NCI-H748 treated with DMSO at 0.1 percent for 48 hours (cell line): ENCODE measurements at regions not wholly inside any gene's neighbourhood (a gene's known extent, or its start where the extent isn't known, plus 50 kb on each side); places are given as distances from the start of the nearest gene placed in this dataset.
"Not testable (repeated sequence)": the region's sequence is repeated elsewhere in the genome, so short reads cannot be mapped to it uniquely, and the experiment has no call there.

Experiments
- DNase-seq: peaks from one replicate; lab custom pipeline; 2025; lab: John Stamatoyannopoulos, UW

DNA sequence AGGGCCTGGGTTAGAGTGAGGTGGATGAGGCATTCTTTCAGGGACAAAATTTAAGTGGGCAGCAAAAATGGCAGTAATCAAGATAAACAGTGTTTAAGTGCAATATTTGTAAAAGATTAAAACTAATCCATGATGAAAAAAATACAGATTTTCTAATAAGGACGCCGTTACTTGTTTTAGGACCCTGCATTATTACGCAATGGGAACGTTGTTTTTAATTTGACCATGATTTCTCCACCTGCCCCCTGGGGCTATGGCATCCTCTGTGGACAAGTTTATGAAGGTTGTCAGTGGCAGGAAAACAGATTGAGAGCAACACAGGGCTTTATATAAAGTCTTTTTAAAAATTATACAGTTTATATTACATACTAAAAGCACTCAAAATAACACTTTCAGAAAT, 380.6 kb upstream of the PHF14 start:
- no peak for DNase-seq

DNA sequence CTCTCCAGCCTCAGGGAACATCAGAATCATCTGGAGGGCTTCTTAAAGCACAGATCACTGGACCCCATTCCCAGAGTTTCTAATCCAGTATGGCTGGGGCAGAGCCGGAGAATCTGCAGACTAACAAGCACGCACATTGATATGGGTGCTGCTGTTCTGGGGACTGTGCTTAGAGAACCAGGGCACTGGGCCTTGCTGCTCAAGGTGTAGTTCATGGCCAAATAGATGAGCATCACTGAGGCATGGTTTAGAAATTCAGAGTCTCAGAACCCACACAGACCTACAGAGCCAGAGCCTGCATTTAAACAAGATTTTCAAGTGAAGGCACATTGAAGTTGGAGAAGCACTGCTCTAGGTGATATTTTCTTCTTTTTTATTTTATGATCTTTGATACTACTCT, 376.8 kb upstream of the PHF14 start:
- no peak for DNase-seq

DNA sequence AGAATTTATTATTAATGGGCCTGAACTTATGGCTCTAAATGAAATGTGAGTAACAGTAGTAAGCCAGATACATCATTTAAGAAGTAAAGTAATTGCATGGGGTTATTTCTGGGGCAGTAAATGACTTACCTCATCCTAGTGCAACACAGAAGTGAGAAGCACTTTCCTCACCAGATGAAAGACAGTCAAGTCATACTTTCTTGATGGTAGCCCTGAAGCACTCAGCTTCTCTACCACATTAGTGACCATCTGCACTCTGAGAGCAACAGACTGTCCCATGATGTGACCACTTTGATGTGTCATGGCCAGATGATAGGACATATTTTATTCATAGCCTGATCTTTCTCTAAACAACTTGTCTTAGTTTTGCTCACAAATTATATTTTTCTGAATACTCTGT, 369.5 kb upstream of the PHF14 start:
- no peak for DNase-seq

DNA sequence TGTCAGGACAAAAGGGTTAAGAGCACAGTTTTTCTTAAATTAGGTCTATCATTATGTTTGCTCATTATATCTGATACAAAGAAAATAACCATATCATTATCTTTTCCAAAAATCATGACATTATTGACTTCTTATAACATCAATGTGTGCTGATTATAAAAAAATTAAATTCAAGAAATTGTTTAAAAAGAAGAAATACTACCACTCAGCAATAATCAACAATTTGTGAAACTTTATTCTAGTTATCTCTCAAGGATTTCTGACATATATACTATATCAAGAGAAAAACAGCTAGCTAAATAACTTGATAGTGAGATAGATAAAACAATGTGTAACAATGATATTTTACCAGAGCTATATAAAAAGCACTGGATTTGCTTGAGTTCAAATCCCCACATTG, 360.7 kb upstream of the PHF14 start:
- no peak for DNase-seq

DNA sequence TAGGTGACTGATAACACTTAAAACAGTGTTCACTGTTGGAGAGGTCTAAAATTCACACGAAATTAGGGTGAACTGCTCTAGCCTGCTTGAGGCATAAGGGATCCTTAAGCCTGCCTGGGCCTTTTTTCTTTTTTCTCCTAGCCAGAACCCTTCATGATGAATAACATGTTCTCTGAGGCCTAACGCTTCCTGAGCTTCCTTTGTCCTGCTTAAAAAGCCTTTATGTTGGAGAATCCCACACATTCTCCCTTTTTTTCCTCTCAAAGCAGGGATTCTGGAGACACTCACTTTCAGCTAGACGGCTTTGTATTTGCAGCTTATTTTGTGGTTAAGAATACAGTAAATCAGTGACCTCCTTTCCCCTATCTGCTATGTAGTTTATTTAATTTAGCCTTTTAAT, 354.7 kb upstream of the PHF14 start:
- no peak for DNase-seq

DNA sequence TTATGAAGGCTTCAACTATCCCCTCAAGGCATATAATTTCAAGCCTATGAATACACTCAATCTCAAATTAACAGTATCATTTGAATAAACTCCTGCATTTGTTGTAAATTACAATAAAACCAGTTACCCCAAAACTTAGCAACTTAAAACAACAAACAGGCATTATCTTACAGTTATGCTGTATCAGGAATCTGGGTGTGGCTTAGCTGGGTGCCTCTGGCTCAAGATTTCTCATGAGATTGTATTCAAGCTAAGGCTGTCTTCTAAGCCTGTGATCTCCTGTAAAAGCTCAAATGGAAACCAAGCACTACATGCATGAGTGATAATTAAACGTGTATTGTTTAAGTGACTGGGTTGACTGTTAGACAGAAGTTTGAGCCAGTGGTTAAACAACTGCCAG, 341.0 kb upstream of the PHF14 start:
- no peak for DNase-seq

DNA sequence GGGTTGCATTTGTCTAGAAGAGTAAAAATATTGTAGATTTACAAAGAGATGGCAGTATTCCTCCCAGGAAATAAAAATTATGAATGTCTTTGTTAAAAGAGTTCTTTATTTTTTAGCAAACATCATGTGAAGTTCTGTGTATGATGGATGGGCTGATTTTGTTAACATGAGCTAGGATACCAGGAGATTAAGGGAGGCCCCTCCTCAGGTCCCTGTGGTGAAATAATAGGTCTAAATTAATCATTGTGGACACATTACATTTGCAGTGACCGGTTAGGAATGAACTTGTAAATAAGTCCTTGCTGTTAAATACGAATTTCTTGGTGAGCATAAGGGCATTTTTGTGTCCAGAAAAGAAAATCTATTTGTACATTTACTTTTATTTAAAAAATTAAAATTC, 339.4 kb upstream of the PHF14 start:
- DNase-seq = no peak

DNA sequence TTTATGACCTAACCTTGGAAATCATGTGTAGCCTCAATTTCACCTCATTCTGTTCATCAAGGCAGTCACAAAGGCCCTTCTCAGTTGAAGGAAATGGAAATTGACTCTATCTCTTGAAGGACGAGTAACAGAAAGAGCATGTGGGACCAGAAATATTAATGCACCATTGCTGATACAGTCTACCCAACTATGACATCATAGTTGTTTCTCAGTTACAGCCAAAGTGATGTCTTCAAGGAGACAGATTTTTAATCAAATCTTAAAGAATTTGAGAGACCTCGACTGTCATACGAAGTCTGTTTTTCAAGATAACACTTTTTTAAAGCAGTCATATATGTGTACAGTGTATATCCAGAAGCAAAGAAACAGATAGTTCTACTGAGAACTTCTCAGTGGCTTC, 335.7 kb upstream of the PHF14 start:
- no peak for DNase-seq

DNA sequence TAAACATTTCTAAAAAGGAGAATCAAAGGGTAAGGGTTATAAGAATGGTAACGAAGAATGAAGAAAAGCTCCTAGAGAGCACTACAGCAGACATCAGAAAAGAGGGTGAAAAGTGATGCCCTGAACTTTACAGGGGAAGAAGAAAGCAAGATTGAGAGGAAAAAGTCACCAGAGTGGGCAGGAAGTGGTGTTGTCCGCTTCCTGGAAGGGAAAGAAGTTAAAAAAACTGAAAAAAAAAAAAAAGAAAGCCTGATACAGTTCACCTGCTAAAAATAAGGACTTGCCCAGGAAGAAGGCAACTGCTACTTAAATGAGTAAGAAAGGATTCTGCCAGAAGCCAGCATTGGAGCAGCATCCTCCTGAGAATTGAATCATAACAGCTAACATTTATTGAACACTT, 330.1 kb upstream of the PHF14 start:
- DNase-seq = no peak

DNA sequence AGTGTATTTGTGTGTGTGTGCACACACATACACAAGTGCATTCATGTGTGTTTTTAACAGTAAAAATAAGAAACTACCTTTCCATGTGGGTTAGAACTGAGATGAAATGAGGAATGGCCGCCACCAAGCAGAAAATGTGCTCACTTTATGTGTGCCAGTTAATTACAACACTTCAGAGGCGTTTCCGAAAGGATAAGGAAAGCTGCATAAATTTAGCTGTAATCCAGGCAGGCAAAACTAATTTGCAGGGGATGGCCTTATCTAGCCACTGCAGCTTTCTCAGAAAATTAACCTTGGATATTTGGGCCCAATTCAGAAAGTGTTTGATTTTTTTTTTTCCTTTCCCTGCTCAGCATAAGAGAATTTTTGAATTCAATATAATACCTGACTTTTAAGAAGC, 328.8 kb upstream of the PHF14 start:
- DNase-seq = no peak

DNA sequence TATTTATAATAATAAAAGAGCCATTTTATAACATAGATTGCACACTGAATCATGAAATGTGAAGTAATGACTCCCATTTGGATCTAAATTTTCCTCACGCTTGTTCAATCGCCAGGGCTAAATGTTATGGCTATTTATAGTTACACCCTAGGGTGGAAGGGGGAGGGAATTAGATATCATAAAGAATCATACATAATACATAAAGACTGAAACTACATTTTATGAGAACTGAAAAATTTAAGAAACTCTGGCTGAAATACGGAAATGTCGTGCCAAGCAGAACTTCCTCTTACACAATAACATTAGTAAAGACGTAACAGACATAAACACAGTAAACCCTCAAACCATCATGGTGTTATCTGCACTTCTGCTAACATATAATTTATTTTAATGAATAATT, 327.5 kb upstream of the PHF14 start:
- DNase-seq = no peak

DNA sequence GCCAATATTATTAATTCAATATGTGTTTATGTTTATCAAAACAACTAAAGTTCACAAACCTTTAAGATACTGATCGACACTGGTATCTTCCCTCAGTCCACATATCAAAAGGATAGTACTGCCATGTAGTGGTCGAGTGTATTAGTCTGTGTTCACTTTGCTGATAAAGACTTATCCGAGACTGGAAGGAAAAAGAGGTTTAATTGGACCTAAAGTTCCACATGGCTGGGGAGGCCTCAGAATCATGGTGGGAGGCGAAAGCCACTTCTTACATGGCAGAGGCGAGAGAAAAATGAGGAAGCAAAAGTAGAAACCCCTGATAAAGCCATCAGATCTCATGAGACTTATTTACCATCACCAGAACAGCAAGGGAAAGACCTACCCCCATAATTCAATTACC, 325.4 kb upstream of the PHF14 start:
- DNase-seq = no peak

DNA sequence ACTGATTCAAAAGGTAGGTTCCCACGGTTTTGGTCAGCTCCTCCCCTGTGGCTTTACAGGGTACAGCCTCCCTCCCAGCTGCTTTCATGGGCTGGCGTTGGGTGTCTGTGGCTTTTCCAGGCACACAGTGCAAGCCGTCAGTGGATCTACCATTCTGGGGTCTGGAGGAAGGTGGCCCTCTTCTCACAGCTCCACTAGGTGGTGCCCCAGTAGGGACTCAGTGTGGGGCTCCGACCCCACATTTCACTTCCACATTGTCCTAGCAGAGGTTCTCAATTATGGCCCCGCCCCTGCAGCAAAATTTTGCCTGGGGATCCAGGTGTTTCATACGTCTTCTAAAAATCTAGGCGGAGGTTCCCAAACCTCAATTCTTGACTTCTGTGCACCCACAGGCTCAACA, 324.6 kb upstream of the PHF14 start:
- DNase-seq = not testable (repeated sequence)

DNA sequence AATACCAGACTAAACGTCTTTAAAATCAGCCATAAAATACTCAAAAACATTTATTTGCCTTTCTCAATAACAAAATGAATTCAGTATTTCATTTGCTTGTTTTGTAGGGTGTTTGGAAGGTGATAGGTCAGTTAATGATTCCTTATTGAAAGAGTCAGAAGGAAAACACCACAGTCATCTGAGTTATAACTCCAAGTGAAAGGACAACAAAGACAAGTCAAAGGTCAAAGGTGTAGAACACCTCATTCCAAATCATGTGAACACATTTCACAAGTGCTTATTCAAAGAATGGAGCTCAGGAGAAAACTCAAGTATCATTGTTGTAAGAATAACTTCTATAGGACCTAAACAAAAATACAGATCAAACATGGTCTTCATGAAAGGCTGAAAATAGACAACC, 318.6 kb upstream of the PHF14 start:
- DNase-seq = no peak

DNA sequence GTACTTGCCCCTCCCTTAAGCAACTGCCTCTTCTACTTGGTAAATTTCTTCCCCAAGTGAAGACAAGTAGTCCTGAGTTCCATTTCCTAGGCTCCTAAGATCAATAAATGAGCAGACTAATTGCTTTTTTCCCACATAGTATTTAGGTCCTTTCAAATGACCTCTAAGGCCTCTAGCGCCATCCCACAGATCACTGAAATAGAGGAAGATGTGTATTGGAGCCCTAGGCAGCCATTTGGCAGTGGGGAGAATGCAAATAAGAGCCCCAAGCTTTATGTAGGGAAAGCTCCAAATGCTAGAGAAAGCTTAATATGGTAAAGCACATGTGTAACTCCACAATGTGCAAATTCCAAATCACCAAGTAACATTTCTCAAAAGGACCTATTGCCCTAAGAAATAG, 316.5 kb upstream of the PHF14 start:
- no peak for DNase-seq

DNA sequence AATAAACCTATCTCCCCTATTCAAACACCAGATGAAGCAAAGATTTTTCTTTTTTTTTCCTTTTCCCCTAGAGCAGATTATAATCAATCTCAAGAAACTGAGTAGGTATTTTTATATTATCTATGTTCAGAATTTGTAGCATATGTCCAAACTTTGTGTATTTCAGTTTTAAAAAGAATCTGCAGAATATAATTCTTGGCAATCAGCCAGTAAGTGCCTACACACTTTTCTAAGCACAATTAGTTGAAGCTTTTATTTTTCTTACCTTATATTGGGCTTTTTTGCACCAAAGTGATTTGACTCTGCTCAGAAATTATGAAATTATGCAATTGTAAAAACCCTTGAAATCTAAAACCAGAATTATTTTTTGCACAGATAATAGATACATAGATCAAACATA, 315.8 kb upstream of the PHF14 start:
- DNase-seq = no peak

DNA sequence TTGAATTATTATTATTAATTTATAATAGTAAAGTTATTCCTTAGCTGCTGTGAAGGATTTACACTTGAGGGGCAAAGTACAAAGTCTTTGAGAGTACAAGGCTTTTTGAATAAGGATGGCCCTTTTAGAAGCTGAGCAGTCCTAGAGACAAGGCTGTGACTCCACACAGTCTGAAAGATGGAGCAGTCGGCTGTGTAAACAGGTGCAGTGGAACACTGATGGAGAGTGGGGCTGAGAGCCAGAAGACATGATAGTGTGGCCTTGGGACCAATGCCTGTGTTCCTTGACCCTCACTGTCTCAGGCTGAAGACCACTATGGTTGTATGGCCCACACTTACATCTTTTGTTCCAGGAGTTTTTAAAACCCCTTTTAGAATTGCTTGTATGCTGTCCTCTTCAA, 311.2 kb upstream of the PHF14 start:
- no peak for DNase-seq

DNA sequence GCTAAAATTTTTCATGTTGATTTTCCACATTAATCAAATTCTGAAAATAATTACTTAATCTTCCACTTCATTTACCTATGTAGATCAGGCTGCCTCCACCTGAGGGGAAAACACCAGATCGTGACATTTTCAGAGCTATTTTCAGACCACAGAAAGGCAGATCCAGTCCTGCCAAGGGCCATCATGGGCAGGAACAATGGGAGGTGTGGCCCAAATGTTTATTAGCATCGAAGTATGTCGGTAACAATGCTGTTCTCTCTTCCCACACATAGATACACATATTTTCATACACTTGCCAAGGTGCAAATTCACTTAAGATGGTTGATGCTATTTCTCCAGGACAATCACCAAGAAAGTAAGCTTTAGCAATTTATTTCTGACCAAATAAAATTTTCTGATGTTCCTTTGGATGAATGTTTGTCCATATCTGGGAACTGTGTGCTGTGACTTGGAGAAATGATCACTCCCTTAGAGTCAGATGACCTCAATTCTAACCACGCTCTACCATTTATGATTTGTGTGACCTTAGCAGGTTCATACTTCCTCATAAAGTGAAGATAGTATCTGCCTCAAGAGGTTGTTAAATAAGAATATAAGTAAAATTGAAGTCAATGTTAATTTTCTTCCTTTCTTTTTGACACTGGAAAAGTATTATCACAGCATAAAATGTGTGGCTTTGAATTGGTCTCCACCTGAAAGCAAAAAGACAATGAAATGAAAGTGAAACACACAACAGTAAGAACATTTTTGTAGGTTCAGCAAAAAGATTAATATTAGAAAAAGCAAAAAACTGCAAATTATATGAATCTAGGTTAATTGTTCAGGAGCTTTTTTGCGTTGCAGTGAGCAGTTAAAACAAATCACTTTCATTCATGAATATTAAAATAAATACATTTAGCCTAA, 310.4 kb upstream of the PHF14 start:
- DNase-seq = no peak

DNA sequence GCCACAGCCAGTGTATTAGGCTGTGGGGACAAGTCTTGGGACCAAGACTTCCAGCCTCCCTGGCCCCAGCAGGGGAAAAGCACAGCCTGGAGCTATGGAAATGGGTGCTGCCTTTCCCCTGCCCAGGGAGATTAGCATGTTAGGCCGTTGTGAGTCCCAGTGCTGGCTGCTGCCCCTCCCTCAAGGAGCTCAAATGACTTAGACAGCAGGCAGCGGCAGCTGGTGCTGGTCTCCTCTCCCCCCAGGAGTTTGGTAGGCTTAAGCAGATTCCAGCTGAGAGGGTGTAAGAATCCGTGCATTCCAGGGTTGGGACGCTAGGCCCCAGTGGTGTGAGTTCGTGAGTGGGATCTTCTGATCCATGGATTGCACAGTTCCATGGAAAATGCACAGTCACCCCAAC, 301.5 kb upstream of the PHF14 start:
- no peak for DNase-seq

DNA sequence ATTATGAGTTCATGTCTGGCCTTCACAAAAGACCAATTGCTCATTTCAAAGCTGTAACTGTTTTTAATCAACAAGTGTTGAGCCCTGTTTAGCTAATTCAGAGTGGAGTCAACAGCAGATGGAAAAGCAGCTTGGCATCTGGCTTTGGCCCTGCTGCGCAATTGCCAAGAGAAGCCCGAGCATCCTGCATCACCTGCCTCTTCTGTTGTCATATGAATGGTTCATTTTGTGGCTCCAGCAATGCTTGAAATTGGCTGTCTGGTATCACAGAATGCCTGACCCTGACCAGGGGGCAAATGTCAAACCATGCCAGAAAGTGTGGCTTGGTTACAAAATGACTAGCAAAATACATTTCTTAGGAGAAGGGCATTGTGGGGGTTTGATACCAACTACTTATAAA, 296.5 kb upstream of the PHF14 start:
- no peak for DNase-seq

DNA sequence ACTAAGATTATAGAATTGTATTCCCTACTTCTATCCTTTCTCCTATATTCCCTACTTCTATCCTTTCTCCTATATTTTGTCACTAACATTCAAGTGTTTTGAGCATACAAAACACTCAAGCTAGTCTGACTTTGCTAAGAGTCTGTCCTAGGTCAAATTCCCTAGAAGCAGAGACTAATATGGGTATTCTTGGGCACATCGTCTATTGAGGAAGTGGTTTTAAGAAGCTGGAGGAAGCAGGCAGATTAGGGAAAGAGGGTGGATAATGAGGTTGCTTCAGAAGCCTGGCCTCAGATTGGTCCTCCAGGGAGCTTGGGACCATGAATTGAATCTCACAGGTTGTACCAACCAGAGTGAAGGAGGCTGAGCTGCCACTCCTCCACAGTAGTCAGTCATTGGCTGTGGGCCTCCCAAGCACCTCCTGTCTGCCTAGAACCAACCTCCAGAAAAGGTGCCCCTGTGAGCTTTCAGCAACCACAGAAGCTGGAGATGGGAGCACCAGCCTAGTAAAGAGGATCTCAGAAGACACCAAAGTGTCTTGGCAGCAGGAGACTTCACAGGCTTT, 295.9 kb upstream of the PHF14 start:
- DNase-seq = no peak

DNA sequence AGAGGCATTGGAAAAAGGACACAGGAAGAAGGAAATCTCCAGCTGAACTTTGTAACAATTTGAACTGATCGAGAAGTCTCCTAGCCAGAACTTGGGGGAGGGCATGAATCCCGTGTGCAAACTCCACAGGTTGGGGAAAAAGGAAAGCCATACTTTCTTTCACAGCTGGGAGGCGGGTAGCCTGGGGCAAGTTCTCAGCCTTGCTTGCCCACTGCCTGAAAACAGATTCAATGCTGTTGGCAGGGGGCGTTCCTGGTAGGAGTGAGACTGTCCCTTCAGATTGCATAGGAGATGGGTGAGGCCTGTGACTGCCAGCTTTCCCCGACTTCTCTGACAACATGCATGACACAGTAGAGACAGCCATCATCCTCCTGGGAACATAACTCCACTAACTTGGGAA, 289.1 kb upstream of the PHF14 start:
- no peak for DNase-seq

DNA sequence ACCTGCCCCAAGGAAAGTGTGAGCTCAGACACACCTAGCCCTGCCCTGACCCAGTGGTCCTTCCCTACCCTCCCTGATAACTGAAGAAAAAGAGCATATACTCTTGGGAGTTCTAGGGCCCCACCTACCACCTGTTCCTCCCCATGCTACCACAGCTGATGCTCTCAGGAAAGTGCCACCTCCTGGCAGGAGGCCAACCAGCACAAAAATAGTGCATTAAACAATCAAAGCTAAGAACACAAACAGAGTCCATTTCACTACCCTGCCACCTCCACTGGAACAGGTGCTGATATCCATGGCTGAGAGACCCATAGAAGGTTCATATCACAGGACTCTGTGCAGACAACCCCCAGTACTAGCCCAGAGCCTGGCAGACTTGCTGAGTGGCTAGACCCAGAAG, 288.6 kb upstream of the PHF14 start:
- no peak for DNase-seq

DNA sequence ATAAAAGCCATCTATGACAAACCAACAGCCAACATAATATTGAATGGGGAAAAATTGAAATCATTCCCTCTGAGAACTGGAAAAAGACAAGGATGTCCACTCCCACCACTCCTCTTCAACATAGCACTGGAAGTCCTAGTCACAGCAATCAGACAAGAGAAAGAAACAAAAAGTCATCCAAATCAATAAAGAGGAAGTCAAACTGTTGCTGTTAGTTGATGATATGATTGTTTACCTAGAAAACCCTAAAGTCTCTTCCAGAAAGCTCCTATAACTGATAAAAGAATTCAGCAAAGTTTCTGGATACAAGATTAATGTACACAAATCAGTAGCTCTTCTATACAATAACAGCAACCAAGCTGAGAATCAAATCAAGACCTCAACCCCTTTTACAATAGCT, 285.1 kb upstream of the PHF14 start:
- DNase-seq = no peak
